GM21447 (cell line): ENCODE measurements at regions not wholly inside any gene's neighbourhood (a gene's known extent, or its start where the extent isn't known, plus 50 kb on each side); places are given as distances from the start of the nearest gene placed in this dataset.

Experiments
- ATAC-seq: cut with Tn5 transposase; IDR thresholded peaks from one replicate; pipeline ENCODE4 v1.9.1; 2021; ENCODE audit not compliant: unreplicated experiment

DNA sequence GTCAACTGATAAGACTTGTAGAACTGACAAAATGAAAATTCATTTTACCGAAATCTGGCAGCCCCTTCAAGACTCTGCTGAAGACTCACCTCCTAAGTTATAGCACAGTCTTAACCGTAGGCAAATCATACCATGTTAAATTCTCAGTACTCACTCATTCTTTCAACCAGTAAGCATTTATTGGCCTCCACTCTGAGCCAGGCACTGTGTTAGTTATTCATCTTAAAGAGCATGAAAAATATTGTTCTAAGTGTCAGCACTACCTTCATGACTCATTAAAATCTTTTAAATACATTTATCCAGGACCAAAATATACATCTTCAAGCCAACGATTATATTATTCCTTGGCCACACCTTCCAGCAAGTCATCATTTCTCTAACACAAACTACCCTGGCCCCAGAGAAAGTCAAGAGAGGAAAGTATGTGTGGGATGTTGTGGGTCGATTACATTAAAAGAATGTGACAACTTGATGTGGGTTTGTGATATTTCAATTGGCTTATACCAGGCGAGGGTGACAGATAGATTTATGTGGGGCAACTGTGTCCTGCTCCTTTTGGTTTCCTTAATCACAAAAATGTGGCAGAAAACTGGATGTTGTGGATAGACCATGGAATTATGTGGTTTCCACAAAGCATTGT is 55.0 kb downstream of the TMEM30B start:
- ATAC-seq, result no peak

DNA sequence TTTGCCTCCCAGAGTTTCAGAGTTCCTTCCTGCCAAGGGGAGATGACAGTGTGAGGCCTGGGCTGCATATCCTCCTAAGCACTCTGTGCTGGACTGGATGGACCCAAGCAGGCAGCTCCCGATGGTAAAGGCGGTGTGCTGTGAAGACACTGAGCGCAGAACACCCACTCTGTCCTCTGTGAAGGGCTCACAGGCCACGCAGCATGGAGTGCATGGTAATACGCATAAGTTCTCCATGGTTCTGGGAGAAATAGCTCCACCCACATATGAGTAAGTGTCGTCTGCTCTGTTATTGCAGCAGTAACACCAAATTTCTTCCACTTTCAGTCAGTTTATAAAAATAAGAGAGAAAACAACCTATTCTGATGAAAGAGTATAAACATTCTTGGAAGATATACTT is 55.8 kb downstream of the TMEM30B start:
- no peak for ATAC-seq

DNA sequence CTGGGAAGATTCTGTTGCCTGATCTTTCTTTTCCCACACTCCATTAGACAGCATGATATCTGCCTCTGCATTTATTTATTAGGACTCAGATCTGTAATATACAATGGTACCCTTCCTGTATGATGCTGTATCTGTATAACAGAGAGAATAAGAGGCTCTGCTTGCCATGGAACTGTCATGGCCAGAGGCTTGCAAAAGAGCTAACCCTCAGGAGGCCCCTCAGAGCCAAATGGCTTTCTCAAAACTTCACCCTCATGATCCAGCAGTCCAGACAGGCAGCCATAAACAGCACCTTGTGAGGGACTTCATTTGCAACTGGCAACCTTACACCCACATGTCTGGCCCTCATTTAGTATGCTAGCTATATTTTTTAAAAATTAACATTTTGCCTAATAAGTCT is 57.6 kb downstream of the TMEM30B start:
- ATAC-seq, result no peak

DNA sequence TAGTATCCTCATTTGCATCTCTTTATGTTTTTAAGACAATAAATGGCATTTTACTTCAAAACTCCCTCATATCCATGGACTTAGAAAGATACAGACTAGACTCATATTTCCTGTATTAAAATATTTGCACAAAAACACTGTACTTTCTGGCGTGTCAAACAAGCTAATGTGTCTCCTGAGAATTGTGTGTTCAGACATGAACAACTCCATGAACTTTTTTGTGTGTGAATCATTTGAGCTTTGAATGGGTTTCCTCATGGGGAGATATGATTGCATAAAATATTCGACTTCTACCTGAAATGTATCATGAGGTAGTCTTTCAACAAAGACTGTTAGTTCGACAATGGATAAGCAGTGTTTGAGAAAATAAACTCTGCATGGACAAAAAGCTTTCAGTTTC is 58.8 kb downstream of the TMEM30B start:
- ATAC-seq, result no peak

DNA sequence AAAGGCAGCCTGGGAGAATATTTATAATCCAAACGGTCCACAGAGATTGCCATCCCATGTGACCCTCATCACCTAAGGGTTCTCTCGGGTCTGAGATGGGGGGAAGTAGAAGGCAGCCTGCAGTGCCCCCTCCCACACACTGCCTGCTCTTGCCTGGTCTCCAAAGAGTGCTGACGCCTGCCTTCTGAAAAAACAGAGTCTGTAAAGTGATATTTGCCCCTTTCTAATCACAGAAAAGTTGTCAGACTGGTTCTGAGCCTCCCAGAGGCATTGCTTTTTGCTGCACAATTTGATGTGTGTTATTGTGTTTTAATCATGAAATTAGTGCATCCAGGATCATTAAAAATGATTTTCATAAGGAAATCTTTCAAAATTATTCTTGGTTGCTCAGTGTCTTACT is 59.2 kb downstream of the TMEM30B start:
- ATAC-seq, result no peak

DNA sequence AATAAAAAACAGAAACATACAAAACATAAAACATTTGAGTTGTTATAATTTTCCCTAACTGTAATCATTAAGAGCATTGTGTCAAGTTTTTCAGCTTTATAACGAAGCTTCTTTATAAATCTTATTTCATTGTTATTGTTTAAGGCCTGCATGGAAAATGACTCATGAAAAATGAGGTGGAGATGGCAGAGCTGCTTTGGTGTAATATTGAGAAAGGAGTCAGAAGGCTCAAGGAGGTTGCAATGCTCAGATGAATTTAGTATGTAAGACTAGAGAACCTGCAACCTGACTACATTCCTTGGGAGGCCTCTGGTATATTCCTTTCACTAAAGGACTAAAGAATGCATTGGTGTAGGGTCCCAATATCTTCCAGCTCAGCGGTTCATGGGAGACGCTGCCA is 61.5 kb downstream of the TMEM30B start:
- no peak for ATAC-seq

DNA sequence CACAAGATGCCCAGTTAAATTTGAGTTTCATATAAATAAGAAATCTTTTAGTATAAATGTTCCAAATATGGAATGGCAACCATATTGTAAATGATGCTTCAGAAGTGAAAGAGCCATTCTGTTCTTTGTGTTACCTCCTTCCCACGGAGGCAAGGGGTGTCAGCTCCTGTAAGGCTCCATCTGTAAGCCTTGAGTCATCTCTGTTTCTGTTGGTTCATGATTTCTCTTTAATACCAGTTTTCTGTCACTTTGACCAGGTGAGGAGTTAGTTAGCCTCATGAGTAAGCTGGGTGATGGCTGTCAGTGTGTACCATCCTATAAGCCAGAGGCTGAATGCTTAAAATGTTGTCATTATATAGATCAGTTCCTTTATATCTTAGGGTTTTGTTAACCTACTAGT is 61.9 kb downstream of the TMEM30B start:
- ATAC-seq, result no peak

DNA sequence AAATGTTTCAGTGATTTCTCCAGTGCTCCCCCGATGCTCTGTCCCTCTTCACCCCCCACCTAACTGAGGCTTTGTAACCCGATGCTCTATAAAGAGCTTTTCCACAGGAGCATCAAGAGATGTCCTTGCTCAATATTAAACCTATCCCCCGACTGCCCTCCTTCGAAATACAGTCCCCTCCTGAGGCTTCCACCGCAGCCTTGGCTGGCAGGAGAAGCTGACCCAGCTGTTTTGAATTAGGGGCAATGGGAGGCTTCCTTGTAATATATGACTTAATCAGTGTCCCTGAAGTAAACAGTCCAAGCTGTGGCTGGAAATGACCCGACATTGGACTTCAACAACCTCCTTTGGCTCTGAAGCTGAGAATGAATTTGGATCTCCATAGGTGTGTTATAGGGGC is 62.4 kb downstream of the TMEM30B start:
- ATAC-seq, result no peak

DNA sequence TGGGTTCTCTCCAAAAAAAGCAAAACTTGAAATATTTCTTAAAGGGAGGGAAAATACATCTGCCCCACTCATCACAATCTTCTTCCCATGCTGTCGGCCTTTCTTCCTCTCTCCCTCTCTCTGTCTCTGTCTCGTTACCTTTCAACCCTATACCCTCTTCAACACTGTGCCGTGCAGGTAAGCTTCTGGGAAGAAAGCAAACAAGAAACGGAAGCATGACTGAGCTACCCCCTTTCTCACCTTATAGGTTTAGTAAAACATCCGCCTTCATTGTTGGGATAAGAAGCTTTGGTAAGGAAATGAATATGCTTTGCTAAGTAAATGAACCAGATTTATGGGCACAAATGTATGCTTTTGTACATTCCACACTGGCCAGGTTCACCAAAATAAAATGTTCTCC is 63.0 kb downstream of the TMEM30B start:
- no peak for ATAC-seq

DNA sequence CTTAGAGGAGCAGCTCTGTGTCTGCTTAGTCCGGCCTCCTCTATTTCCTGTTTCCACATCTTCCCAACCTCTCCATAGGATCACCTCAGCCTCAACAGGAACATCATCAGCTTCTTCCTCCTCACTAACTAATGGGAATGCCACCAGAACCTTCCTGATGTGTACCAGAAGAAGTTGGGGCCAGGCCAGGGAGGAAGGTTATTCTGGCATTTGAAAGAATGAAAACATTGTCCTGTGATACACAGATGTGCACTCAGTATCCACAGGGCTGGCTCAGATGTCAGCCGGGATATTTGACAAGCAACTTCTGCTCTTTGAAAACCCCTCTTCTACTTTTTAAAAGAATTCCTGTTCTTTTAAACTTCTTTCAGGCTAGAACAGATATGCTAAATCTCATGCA is 63.6 kb downstream of the TMEM30B start:
- ATAC-seq, result no peak

DNA sequence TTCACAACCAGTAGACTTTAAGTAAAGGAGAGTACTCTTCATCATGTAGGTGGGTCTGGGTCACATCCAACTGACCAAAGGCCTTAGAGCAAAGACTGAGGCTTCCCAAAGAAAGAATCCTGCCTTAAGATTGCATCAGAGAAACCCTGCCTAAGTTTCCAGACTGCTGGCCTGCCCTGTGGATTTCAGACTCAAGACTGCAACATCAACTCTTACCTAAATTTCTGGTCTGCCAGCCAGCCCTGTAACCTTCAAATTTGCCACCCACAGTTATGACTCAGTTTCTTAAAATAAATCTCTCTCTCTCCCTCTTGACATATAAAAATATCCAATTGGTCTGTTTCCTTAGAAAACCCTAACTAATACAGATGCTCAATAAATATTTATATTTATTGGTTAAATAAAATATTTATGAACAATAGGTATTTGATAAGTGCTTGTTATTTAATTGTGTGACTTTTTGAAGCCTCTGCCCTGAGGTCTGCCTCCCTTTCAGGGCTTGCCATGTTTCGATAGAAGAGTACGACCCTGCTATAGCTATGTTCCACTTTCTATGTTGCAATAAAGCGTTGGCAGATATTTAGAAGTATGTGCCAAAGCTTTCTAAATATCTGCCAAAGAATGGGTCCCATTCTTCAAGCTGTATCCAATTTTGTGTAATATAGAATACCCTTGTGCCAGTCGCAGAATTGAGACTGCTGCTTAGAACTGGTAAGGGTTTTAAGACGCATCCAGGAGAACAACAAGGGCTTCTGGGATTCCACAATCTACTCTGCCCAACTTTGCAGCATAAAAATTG is 65.7 kb downstream of the TMEM30B start:
- no peak for ATAC-seq

DNA sequence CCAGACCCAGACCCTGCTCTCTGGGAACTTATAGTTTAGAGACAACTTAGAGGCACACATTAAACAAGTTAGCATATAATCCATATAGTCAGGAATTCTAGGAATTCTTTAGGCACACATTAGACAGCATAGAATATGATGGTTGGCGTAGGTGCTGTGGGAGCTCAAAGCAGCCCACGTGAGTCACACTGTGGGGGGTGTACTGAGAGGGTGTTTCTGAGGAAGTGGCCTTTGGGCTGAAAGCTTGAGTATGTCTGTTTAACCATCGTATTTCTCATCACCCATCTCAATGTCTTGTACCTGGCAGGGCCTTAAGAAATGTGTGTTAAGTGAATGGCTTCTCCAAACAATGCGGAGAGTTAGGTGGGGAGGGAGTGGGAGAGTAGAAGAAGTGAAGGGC is 67.2 kb downstream of the TMEM30B start:
- no peak for ATAC-seq

DNA sequence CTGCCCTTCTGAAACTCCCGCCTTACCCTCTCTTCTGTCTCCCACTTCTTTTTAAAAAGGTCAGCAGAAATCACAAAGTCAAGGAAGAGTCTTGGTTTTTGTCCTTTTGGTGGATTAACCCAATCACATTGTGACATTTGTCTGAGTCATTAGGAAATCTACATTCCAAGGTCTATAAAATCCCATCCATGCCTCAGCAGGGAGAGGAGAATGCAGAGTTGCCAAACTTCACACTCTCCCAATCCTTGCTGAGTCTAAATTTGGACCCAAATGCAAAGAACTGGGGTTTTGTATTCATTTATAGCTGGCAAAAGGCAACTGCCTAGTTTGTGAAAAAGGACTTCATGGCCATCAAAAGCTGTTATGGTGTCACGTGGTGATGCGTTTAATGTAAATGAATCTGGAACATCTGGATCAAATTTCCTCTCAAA is 67.9 kb downstream of the TMEM30B start:
- ATAC-seq, result no peak

DNA sequence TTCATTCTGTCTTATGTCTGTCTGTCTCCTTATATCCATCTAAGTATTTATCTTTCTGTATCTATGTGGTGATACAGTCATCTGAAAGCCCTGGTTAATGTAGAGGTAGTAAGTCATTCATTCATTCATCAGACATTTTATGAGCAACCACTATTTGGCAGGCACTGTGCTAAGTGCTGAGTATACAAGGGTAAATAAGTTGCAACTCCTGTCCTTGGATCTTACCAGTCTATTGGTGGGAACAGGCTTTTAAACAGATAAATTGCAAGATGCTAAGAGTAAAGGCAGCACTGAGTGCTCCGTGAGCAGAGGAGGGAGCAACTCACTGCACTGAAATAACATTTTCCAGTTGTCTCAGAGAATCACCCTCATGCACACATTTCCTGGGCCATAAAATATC is 68.6 kb downstream of the TMEM30B start:
- ATAC-seq, result no peak

DNA sequence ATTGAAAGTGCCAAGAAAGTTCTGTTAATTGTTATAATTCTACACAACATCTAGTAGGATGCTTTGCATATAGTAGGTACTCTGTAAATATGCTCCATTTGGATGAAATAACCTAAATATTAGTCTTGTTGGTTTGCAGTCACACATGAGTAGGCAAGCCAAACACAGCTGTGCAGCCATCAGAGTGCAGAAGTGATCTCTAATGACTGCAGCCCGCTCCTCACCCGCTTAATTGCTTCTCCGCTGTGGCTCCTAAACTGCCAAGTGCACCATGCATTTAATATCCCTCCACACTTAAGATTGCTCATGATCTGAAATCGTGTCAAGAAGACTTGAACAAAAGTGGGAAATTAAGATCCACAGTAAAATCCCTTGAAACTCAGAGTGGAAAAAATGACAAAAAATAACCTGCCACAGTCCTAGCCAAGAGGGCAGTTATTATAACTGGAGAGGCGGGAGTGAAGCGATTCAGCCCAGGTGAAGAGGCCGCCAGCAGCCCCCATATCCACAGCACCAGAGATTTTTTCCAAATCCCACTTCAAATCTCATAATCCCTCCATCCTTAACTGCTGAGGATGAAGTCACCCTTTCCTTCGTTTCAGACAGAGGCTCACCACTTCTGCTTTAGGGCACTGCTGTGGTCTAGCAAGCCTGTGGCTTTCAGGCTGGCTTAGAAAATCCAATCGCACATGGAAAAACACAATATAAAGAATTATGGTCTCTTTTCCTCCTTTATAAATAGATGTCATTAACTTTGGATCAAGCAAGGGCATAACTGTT is 69.5 kb downstream of the TMEM30B start:
- no peak for ATAC-seq

DNA sequence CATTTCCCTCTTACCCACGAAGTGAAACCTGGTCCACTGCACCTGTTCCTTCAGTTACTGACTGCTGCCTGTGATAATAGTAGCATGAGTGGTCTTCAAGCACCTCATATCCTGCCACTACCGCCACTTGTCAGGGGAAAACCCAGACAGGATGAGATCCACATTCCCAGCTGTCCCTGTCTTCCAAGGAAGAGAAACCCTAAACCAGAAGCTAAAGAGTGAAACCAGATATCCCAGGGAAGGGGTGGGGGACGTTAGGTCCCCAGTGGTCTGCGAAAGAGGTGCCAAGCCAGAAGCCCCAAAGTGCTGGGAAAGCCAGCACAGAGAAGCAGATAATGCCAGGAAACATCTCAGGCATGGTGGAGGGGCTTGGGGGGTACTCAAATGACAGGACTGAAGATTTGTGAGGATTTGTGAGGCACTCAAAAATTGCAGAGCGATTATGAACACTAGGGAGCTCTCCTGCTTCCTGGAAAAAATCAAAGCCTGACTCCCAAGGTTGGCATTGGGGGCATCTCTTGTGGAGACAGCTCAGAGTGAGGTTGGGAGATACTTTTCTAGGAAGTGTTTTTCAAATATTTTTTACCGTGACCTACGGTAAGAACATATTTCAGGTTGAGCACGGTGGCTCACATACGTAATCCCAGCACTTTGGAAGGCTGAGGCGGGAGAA is 77.9 kb downstream of the TMEM30B start:
- ATAC-seq, result no peak

DNA sequence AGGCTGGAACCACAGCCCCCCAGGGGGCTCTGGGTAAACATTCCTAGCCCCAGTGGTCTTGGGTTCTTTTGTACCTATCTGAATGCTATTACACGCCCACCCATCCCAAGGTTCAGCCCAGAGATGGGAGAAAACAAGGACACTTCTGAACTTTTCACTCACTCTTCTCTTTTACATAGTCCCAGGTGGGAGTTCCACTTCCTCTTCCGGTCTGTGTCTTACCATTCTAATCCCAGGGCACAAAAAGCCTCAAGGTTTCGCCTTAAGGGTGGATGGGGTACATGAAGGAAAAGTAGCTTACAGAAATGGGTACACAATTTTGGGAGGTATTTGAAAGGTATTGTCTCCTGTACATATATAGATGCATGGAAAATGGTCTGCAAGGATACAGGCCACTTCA is 79.0 kb downstream of the TMEM30B start:
- ATAC-seq, result no peak

DNA sequence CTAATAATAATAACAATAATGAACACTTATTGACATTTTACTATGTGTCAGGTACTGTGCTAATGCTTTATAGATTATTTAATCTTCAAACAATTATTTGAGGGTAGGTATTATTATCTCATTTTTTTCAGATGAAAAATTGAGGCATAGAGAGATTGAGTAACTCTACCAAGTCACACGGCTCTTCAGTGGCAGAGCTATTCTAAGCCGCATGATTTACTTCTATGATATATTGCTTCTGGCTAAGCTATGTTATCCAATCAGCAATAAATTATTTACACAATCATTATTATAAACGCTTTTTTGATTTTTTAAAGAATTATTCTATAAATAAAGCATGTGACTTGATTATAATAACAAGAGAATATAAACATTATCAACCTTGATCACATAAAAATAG is 80.0 kb downstream of the TMEM30B start:
- ATAC-seq, result no peak

DNA sequence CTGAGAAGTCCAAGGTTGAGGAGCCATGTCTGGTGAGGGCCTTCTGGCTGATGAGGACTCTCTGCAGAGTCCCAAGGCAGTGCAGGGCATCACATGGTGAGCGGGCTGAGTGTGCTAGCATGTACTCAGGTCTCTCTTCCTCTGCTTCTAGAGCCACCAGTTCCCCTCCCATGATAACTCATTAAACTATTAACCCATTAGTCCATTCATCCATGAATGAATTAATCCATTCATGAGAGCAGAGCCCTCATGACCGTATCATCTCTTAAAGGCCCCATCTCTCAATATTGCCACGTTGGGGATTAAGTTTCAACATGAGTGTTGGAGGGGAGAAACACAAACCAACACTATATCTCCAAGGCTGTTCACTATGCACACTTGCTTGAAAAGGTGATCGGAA is 83.7 kb downstream of the TMEM30B start:
- ATAC-seq, result no peak

DNA sequence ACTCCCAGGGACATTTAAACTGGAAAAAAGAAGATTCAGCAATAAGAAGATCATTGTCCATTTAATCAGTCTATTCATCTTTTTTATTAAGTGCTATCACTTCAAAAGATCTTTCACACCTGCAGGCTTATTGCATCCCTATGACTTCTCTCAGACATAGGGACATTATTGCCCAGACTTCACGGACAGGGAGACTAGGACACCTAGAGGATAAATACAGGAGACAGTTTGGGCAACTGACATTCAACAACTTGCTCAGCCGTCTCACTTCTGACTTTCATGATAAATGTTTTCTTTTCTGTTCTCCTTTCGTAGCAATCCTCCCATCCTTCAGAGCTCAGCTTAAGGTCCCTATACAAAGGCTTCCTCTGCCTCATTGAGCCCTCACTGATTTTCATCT is 84.3 kb downstream of the TMEM30B start:
- ATAC-seq, result no peak

DNA sequence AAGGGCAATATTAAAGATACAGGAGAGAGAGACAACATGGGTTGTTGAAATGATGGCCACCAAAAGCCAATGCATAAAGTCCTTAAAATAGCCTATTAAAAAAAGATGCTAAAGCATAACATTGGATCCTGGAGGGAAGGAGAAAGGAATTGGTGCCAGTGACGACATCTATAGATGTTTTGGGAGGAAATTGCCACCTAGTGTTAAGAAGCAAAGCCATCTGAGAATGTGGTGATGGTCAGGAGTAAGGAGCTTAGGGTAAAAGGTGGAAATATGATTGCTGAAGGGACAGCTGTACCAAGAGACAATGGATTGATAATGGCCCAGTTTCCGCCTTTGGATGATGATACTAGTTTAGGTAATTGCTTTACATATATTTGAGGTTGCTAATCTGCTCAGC is 85.1 kb downstream of the TMEM30B start:
- no peak for ATAC-seq

DNA sequence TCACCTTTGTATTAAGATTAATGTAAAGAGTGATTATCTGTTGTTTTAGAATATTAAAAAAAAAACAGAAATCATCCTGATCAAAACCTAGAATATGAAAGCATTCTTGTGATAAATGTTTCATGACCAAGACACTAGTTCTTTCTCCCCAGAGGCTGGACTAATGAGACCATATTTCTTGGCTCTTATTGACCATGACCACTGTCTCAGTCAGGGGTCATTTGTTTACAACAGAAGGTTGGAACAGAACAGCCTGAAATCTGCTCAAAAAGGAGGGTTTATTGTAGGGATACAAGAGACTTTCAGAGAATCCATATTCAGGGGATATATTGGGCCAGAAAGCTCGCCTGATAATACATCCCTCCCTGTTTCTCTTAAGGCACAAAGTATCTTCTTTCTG is 87.7 kb downstream of the TMEM30B start:
- ATAC-seq, result no peak
